MM.1S (cell line): ENCODE measurements at regions not wholly inside any gene's neighbourhood (a gene's known extent, or its start where the extent isn't known, plus 50 kb on each side); places are given as distances from the start of the nearest gene placed in this dataset.

Source experiments
- DNase-seq: peaks from one replicate; pipeline ENCODE4 v3.0.0-alpha.2; 2015
- H2AFZ ChIP-seq: fragments of 300-600 bp; sonication (generic); 2 replicates; pipeline ENCODE4 v1.6.0; 2016; ENCODE audit warnings: antibody characterized with exemption, low read length
- H3F3A ChIP-seq: fragments of 300-600 bp; sonication (generic); 2 replicates; pipeline ENCODE4 v1.6.1; 2016; ENCODE audit warnings: mild to moderate bottlenecking, antibody characterized with exemption, low read length, moderate library complexity, mixed read lengths; ENCODE audit not compliant: insufficient read depth
- H3K27ac ChIP-seq: fragments of 300-600 bp; sonication (generic); 2 replicates; pipeline ENCODE4 v1.5.1; 2016; ENCODE audit warnings: mild to moderate bottlenecking, low read length
- H3K27me3 ChIP-seq: fragments of 300-600 bp; sonication (generic); replicated peaks from 2 replicates; pipeline ENCODE4 v1.6.0; 2016; ENCODE audit warnings: low read length; ENCODE audit not compliant: insufficient read depth
- H3K36me3 ChIP-seq: fragments of 300-600 bp; sonication (generic); replicated peaks from 2 replicates; pipeline ENCODE4 v1.6.1; 2016; ENCODE audit warnings: mild to moderate bottlenecking, low read length, mixed read lengths; ENCODE audit not compliant: insufficient read depth
- H3K4me1 ChIP-seq: fragments of 300-600 bp; sonication (generic); 2 replicates; pipeline ENCODE4 v1.6.1; 2016; ENCODE audit warnings: low read length, mixed read lengths
- H3K4me2 ChIP-seq: fragments of 300-600 bp; sonication (generic); 2 replicates; pipeline ENCODE4 v1.6.0; 2016; ENCODE audit warnings: low read depth, low read length
- H3K4me3 ChIP-seq: fragments of 300-600 bp; sonication (generic); 2 replicates; pipeline ENCODE4 v1.5.1; 2016; ENCODE audit warnings: low read length, mixed read lengths
- H3K79me2 ChIP-seq: fragments of 300-600 bp; sonication (generic); 2 replicates; pipeline ENCODE4 v1.6.1; 2016; ENCODE audit warnings: mixed run types, low read length, mixed read lengths
- H3K9ac ChIP-seq: fragments of 300-600 bp; sonication (generic); 2 replicates; pipeline ENCODE4 v1.6.1; 2016; ENCODE audit warnings: low read length, mixed read lengths
- H3K9me2 ChIP-seq: fragments of 300-600 bp; sonication (generic); replicated peaks from 2 replicates; pipeline ENCODE4 v1.6.1; 2016; ENCODE audit warnings: mild to moderate bottlenecking, low read length, mixed read lengths; ENCODE audit not compliant: insufficient read depth
- H3K9me3 ChIP-seq: fragments of 300-600 bp; sonication (generic); replicated peaks from 2 replicates; pipeline ENCODE4 v1.6.1; 2016; ENCODE audit warnings: mild to moderate bottlenecking, low read length, mixed read lengths; ENCODE audit not compliant: insufficient read depth
- H4K20me1 ChIP-seq: fragments of 300-600 bp; sonication (generic); 2 replicates; pipeline ENCODE4 v1.6.1; 2016; ENCODE audit warnings: mild to moderate bottlenecking, low read length, moderate library complexity, mixed read lengths; ENCODE audit not compliant: insufficient read depth
- CTCF ChIP-seq: fragments of 300-600 bp; sonication (generic); IDR thresholded peaks from 2 replicates; pipeline ENCODE4 v1.5.1; 2016; ENCODE audit warnings: antibody characterized with exemption, low read length, mixed read lengths
- EZH2 ChIP-seq: fragments of 300-600 bp; sonication (generic); optimal IDR thresholded peaks from 2 replicates; pipeline ENCODE3; 2017; ENCODE audit warnings: low read depth, mild to moderate bottlenecking, antibody characterized with exemption, low read length, mixed read lengths
- EZH2phosphoT487 ChIP-seq: fragments of 300-600 bp; sonication (generic); IDR thresholded peaks from 2 replicates; pipeline ENCODE4 v1.6.1; 2018; ENCODE audit warnings: antibody characterized with exemption, low read length

GRCh38 chr1:38784452-38785284 lies 74.9 kb downstream of the RRAGC start:
- Histone ChIP-seq H3K9me2 (no peaks in the 10 kb centered on the region), H3K4me3 (no peak overlapping the region), H3K9me3 (no peaks in the 10 kb centered on the region), H3K27me3 (no peaks in the 10 kb centered on the region), H2AFZ (no peak overlapping the region), H3K36me3 (no peaks in the 10 kb centered on the region), H3K9ac (no peak overlapping the region), H3F3A (no peaks in the 10 kb centered on the region), H3K27ac (no peak overlapping the region), H3K4me2 (no peak overlapping the region), H4K20me1 (no peaks in the 10 kb centered on the region), H3K4me1 (peaks cover 4% of the 10 kb centered on the region; the same call in 1 of the 2 replicates), H3K79me2 (no peaks in the 10 kb centered on the region)
- TF ChIP-seq EZH2 = no peak
- no peak for TF ChIP-seq EZH2phosphoT487
- no peak for TF ChIP-seq CTCF
- DNase-seq = no peak

GRCh38 chr1:38783640-38784229 lies 75.8 kb downstream of the RRAGC start:
- Histone ChIP-seq H3K9ac (no peak overlapping the region), H2AFZ (no peak overlapping the region), H3K27me3 (no peaks in the 10 kb centered on the region), H3F3A (no peaks in the 10 kb centered on the region), H3K79me2 (no peaks in the 10 kb centered on the region), H3K9me3 (no peaks in the 10 kb centered on the region), H3K4me3 (no peak overlapping the region), H3K9me2 (no peaks in the 10 kb centered on the region), H3K36me3 (no peaks in the 10 kb centered on the region), H3K4me2 (no peak overlapping the region), H3K4me1 (peaks cover 4% of the 10 kb centered on the region; the same call in 1 of the 2 replicates), H3K27ac (no peak overlapping the region), H4K20me1 (no peaks in the 10 kb centered on the region)
- TF ChIP-seq EZH2 (no peak), CTCF (no peak), EZH2phosphoT487 (no peak)
- no peak for DNase-seq

GRCh38 chr1:38781872-38782617 lies 77.5 kb downstream of the RRAGC start:
- Histone ChIP-seq H3K9ac (no peak overlapping the region), H3K27ac (no peak overlapping the region), H2AFZ (no peak overlapping the region)

More at GRCh38 chr1:38781872-38782617, 77.5 kb downstream of the RRAGC start:
- no peaks in the 10 kb centered on the region for H4K20me1 ChIP-seq
- H3K36me3 ChIP-seq = no peaks in the 10 kb centered on the region
- no peak for DNase-seq
- H3K4me2 ChIP-seq = no peak overlapping the region
- H3F3A ChIP-seq = no peaks in the 10 kb centered on the region
- H3K27me3 ChIP-seq = no peaks in the 10 kb centered on the region
- H3K79me2 ChIP-seq = no peaks in the 10 kb centered on the region
- no peaks in the 10 kb centered on the region for H3K9me3 ChIP-seq
- TF ChIP-seq CTCF = no peak
- TF ChIP-seq EZH2phosphoT487 = no peak
- TF ChIP-seq EZH2 = no peak
- no peaks in the 10 kb centered on the region for H3K9me2 ChIP-seq
- H3K4me1 ChIP-seq = peaks cover 4% of the 10 kb centered on the region; the same call in 1 of the 2 replicates
- H3K4me3 ChIP-seq = no peak overlapping the region
